ENCODE measurements at regions not wholly inside any gene's neighbourhood (a gene's known extent, or its start where the extent isn't known, plus 50 kb on each side); places are given as distances from the start of the nearest gene placed in this dataset.

- TF ChIP-seq SMC3 (IDR thresholded peaks at IDR 0.05; ENCODE audit: borderline replicate concordance, low read length) (no peak), POLR2A (IDR thresholded peaks at IDR 0.05; ENCODE audit: low read depth, low read length) (no peak), PAX5 (IDR thresholded peaks at IDR 0.05; ENCODE audit: borderline replicate concordance, low read depth, low read length) (no peak), CTCF (IDR thresholded peaks at IDR 0.05 in 2 of 3, conservative IDR thresholded peaks at IDR 0.05 in 1 of 3; ENCODE audit: control insufficient read depth in 2 of 3, extremely low read depth in 1 of 3, insufficient read depth in 1 of 3, low read depth in 3 of 3, low read length in 3 of 3) (no peak), ZNF207 (IDR thresholded peaks at IDR 0.05; ENCODE audit: borderline replicate concordance) (no peak), EZH2 (IDR thresholded peaks at IDR 0.05; ENCODE audit: borderline replicate concordance, control insufficient read depth, low read depth, low read length) (no peak), POLR2AphosphoS5 (IDR thresholded peaks at IDR 0.05; ENCODE audit: low read length) (no peak), BCLAF1 (IDR thresholded peaks at IDR 0.05) (no peak), MEF2A (IDR thresholded peaks at IDR 0.05; ENCODE audit: insufficient read depth, low read depth, low read length) (no peak), JUND (IDR thresholded peaks at IDR 0.05; ENCODE audit: low read depth, low read length) (no peak)
Measured at GRCh38 chr2:34831096-34831495, 1232.0 kb upstream of the FAM98A start.

All from GM12878 (cell line).